Esophagus muscularis mucosa (tissue), 3 donors: ENCODE measurements at regions not wholly inside any gene's neighbourhood (a gene's known extent, or its start where the extent isn't known, plus 50 kb on each side); places are given as distances from the start of the nearest gene placed in this dataset.

Source experiments
- EP300 ChIP-seq: sonication (generic); formaldehyde crosslinking; IDR thresholded peaks from one replicate; pipeline ENCODE4 v1.6.1; 2017; ENCODE audit warnings: antibody characterized with exemption
- TF ChIP-seq, protein P1 (sequence below), 3 experiments: fragments of 200-600 bp in 2 of 3; fragments of 450-650 bp in 1 of 3; sonication (generic) in 2 of 3; IDR thresholded peaks; one replicate each; pipeline ENCODE4 v1.5.1; 2017 to 2019; ENCODE audit warnings: antibody characterized with exemption in 3 of 3, mild to moderate bottlenecking in 2 of 3, moderate library complexity in 1 of 3

DNA sequence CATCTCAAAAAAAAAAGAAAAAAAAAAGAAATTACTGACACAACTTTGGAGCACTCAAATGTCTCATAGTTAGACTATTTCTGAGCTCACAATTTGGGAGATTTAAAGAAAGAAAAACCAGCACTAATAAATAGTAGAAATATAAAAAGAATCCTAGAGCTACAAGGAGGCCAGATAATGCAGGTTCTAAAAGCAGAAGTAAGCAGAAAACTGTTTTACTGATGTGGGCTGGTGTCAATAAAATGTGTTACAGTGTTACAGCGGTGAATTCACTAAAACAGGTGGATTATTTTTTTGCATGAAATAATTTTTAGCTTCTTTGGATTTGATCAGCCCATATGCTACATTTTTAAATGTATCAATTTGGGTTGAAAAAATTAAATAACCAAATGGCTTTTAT, 375.9 kb downstream of the GPM6A start:
- TF ChIP-seq EP300 = no peak
- TF ChIP-seq, protein P1, sequence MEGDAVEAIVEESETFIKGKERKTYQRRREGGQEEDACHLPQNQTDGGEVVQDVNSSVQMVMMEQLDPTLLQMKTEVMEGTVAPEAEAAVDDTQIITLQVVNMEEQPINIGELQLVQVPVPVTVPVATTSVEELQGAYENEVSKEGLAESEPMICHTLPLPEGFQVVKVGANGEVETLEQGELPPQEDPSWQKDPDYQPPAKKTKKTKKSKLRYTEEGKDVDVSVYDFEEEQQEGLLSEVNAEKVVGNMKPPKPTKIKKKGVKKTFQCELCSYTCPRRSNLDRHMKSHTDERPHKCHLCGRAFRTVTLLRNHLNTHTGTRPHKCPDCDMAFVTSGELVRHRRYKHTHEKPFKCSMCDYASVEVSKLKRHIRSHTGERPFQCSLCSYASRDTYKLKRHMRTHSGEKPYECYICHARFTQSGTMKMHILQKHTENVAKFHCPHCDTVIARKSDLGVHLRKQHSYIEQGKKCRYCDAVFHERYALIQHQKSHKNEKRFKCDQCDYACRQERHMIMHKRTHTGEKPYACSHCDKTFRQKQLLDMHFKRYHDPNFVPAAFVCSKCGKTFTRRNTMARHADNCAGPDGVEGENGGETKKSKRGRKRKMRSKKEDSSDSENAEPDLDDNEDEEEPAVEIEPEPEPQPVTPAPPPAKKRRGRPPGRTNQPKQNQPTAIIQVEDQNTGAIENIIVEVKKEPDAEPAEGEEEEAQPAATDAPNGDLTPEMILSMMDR (IDR thresholded peaks at IDR 0.05) = no peak
